ENCODE measurements at regions not wholly inside any gene's neighbourhood (a gene's known extent, or its start where the extent isn't known, plus 50 kb on each side); places are given as distances from the start of the nearest gene placed in this dataset.

- no peak for DNase-seq (ENCODE audit: extremely low read depth, low read depth)
- TF ChIP-seq CTCF (IDR thresholded peaks at IDR 0.05; ENCODE audit: low read depth, low read length): no peak
Measured at GRCh38 chr13:84831666-84832657, 949.7 kb upstream of the SLITRK1 start.

- DNase-seq (ENCODE audit: extremely low read depth, low read depth): no peak
Measured at GRCh38 chr13:84823528-84823927, 941.3 kb upstream of the SLITRK1 start.

GRCh38 chr13:84821261-84821660 lies 939.0 kb upstream of the SLITRK1 start:
- DNase-seq (ENCODE audit: extremely low read depth, low read depth): no peak

More at GRCh38 chr13:84823528-84823927, 941.3 kb upstream of the SLITRK1 start:
- no peak for TF ChIP-seq CTCF (IDR thresholded peaks at IDR 0.05; ENCODE audit: low read depth, low read length)

GRCh38 chr13:84816567-84817105 lies 934.4 kb upstream of the SLITRK1 start:
- TF ChIP-seq CTCF (IDR thresholded peaks at IDR 0.05; ENCODE audit: low read depth, low read length): no peak
- DNase-seq (ENCODE audit: extremely low read depth, low read depth): no peak

More at GRCh38 chr13:84821261-84821660, 939.0 kb upstream of the SLITRK1 start:
- no peak for TF ChIP-seq CTCF (IDR thresholded peaks at IDR 0.05; ENCODE audit: low read depth, low read length)

- no peak for TF ChIP-seq CTCF (IDR thresholded peaks at IDR 0.05; ENCODE audit: low read depth, low read length)
- DNase-seq (ENCODE audit: extremely low read depth, low read depth): no peak
Measured at GRCh38 chr13:84812789-84813188, 930.5 kb upstream of the SLITRK1 start.

- no peak for TF ChIP-seq CTCF (IDR thresholded peaks at IDR 0.05; ENCODE audit: low read depth, low read length)
- DNase-seq (ENCODE audit: extremely low read depth, low read depth): no peak
Measured at GRCh38 chr13:84812078-84812477, 929.8 kb upstream of the SLITRK1 start.

- DNase-seq (ENCODE audit: extremely low read depth, low read depth): no peak
- TF ChIP-seq CTCF (IDR thresholded peaks at IDR 0.05; ENCODE audit: low read depth, low read length): no peak
Measured at GRCh38 chr13:84810781-84811180, 928.5 kb upstream of the SLITRK1 start.

Measured in AG09319 (cell line).